Peyer's patch (tissue), 4 donors: ENCODE measurements at regions not wholly inside any gene's neighbourhood (a gene's known extent, or its start where the extent isn't known, plus 50 kb on each side); places are given as distances from the start of the nearest gene placed in this dataset.

Source experiments
- CTCF ChIP-seq, 6 experiments: fragments of 450-650 bp in 4 of 6; fragments of 200-600 bp in 2 of 6; sonication (generic) in 1 of 6; IDR thresholded peaks; one replicate each; pipeline ENCODE4 v1.5.1; 2017 to 2019; ENCODE audit warnings: antibody characterized with exemption in 6 of 6, mild to moderate bottlenecking in 3 of 6, moderate library complexity in 1 of 6
- POLR2A ChIP-seq, 2 donors: fragments of 450-650 bp; IDR thresholded peaks; one replicate each; pipeline ENCODE4 v1.5.1; 2017; ENCODE audit warnings: antibody characterized with exemption in 2 of 2, mild to moderate bottlenecking in 2 of 2, moderate library complexity in 2 of 2

DNA sequence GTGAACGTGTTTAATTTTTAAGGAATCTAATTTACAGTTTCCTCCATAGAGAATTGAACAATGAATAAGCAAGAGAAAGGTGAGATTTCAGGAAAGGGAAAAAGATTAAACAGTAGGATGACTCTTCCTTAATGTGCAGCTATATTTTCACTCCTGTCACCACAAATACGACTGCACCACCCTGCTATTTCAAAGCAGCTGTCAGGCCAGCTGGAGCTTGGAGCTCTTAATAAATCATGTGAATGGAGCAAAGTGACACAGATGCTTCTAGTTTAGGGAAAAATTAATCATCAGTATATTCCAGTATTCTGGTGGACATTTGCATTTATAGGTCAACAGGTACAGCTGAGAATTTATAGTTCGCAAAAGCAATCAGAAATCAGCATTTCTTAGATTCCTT is 56.5 kb upstream of the PKIB start:
- TF ChIP-seq CTCF (IDR thresholded peaks at IDR 0.05): no peak
- TF ChIP-seq POLR2A (IDR thresholded peaks at IDR 0.05): no peak
